H1 (cell line): ENCODE measurements at regions not wholly inside any gene's neighbourhood (a gene's known extent, or its start where the extent isn't known, plus 50 kb on each side); places are given as distances from the start of the nearest gene placed in this dataset.
"Not testable (repeated sequence)": the region's sequence is repeated elsewhere in the genome, so short reads cannot be mapped to it uniquely, and the experiment has no call there.

Experiments
- CTCF ChIA-PET: fragments of 300-600 bp; sonication (Branson Sonifier 250); formaldehyde crosslinking; loops from one replicate; lab custom pipeline; 2021; ENCODE audit not compliant: partially characterized antibody; lab: Charles Lee
- POLR2A ChIA-PET: fragments of 300-600 bp; sonication (Branson Sonifier 250); formaldehyde crosslinking; loops from one replicate; lab custom pipeline; 2021; ENCODE audit warnings: inconsistent platforms; ENCODE audit not compliant: partially characterized antibody; lab: Charles Lee
- DNase-seq, 2 experiments: peaks; one replicate each; pipeline versions ENCODE4 v3.0.0 to v3.0.0-alpha.2; 2010 to 2022; ENCODE audit warnings: low spot score in 2 of 2, low read depth in 1 of 2, mixed read lengths in 1 of 2
- FAIRE-seq: peaks from 2 replicates; lab custom pipeline; 2011; peaks lifted over from hg19 to GRCh38; lab: Jason Lieb, UNC
- H2AFZ ChIP-seq: 2 replicates; pipeline ENCODE4 v1.8.1; 2012; ENCODE audit warnings: low read length, inconsistent platforms
- H2AK5ac ChIP-seq: 2 replicates; pipeline ENCODE4 v1.6.1; 2013; ENCODE audit warnings: low read depth, low read length
- H2BK120ac ChIP-seq: replicated peaks from 2 replicates; pipeline ENCODE3; 2013; ENCODE audit warnings: low read depth, low read length, inconsistent platforms
- H2BK12ac ChIP-seq: 2 replicates; pipeline ENCODE4 v1.6.1; 2013; ENCODE audit warnings: low read depth, low read length
- H2BK15ac ChIP-seq: 2 replicates; pipeline ENCODE4 v1.6.1; 2013; ENCODE audit warnings: low read length
- H2BK20ac ChIP-seq: 2 replicates; pipeline ENCODE4 v1.6.1; 2013; ENCODE audit warnings: low read length
- H2BK5ac ChIP-seq: 2 replicates; pipeline ENCODE4 v1.6.1; 2013; ENCODE audit warnings: low read depth, low read length
- H3K14ac ChIP-seq: 2 replicates; pipeline ENCODE4 v1.6.1; 2013; ENCODE audit warnings: inconsistent platforms; ENCODE audit not compliant: insufficient read length
- H3K18ac ChIP-seq: 2 replicates; pipeline ENCODE4 v1.6.1; 2013; ENCODE audit warnings: low read length; ENCODE audit errors: extremely low read depth
- H3K23ac ChIP-seq: 2 replicates; pipeline ENCODE4 v1.6.1; 2013; ENCODE audit warnings: inconsistent platforms; ENCODE audit not compliant: insufficient read length
- H3K23me2 ChIP-seq: 2 replicates; pipeline ENCODE4 v1.6.1; 2013; ENCODE audit warnings: low read depth, low read length
- H3K27ac ChIP-seq: 2 replicates; pipeline ENCODE4 v1.6.1; 2011; ENCODE audit warnings: low read depth, low read length, inconsistent platforms
- H3K27me3 ChIP-seq, 4 experiments: replicated peaks in 1 of 4; 1 replicate in 1 of 4; 2 replicates in 3 of 4; pipeline versions ENCODE4 v1.6.1 to v1.8.1; 2011 to 2013; ENCODE audit warnings: low read length in 3 of 4, mild to moderate bottlenecking in 3 of 4, inconsistent platforms in 2 of 4, mixed read lengths in 2 of 4, moderate library complexity in 1 of 4; ENCODE audit not compliant: control insufficient read depth in 3 of 4, insufficient read depth in 3 of 4; ENCODE audit errors: extremely low read depth in 1 of 4
- H3K36me3 ChIP-seq, 4 experiments: 2 replicates each; pipeline versions ENCODE4 v1.6.1 to v1.8.1; 2011 to 2013; ENCODE audit warnings: mild to moderate bottlenecking in 4 of 4, low read length in 3 of 4, moderate library complexity in 2 of 4, control low read depth in 1 of 4, inconsistent platforms in 1 of 4; ENCODE audit not compliant: insufficient read depth in 4 of 4, control insufficient read depth in 2 of 4
- H3K4ac ChIP-seq: replicated peaks from 2 replicates; pipeline ENCODE3; 2013; ENCODE audit warnings: low read length, low read depth, mixed read lengths, inconsistent platforms; ENCODE audit not compliant: insufficient read length
- H3K4me1 ChIP-seq, 4 experiments: replicated peaks in 1 of 4; 1 replicate in 1 of 4; 2 replicates in 3 of 4; pipeline versions ENCODE4 v1.6.1 to v1.8.1; 2011 to 2013; ENCODE audit warnings: low read length in 3 of 4, inconsistent platforms in 2 of 4, mixed read lengths in 1 of 4; ENCODE audit not compliant: insufficient read depth in 4 of 4, control insufficient read depth in 3 of 4
- H3K4me2 ChIP-seq, 2 experiments: 2 replicates each; pipeline versions ENCODE4 v1.6.1 to v1.8.1; 2011 to 2013; ENCODE audit warnings: low read depth in 2 of 2, low read length in 2 of 2, control low read depth in 1 of 2, inconsistent platforms in 1 of 2, mild to moderate bottlenecking in 1 of 2; ENCODE audit not compliant: insufficient read depth in 1 of 2
- H3K4me3 ChIP-seq, 4 experiments: fragments of 200-600, 300-600 bp in 1 of 4; sonication (generic), shearing (Covaris generic), sonication (Bioruptor Twin) in 1 of 4; 2 replicates each; pipeline versions ENCODE4 v1.5.1 to v1.8.1; 2011 to 2016; ENCODE audit warnings: low read length in 4 of 4, low read depth in 3 of 4, control low read depth in 2 of 4, inconsistent platforms in 2 of 4, mild to moderate bottlenecking in 2 of 4, mixed read lengths in 1 of 4, moderate library complexity in 1 of 4; ENCODE audit not compliant: insufficient read depth in 2 of 4; ENCODE audit errors: extremely low read depth in 1 of 4
- H3K56ac ChIP-seq: replicated peaks from 2 replicates; pipeline ENCODE3; 2013; ENCODE audit warnings: low read depth, mild to moderate bottlenecking, mixed read lengths, low read length, inconsistent platforms; ENCODE audit not compliant: insufficient read length
- H3K79me1 ChIP-seq: 2 replicates; pipeline ENCODE4 v1.6.1; 2013; ENCODE audit warnings: low read depth, low read length, control low read depth
- H3K79me2 ChIP-seq, 2 experiments: 2 replicates each; pipeline versions ENCODE4 v1.6.1 to v1.8.1; 2012 to 2013; ENCODE audit warnings: low read length in 2 of 2, mild to moderate bottlenecking in 2 of 2, inconsistent platforms in 1 of 2; ENCODE audit not compliant: insufficient read depth in 2 of 2, control insufficient read depth in 1 of 2
- H3K9ac ChIP-seq, 4 experiments: replicated peaks in 1 of 4; 1 replicate in 1 of 4; 2 replicates in 3 of 4; pipeline versions ENCODE4 v1.6.1 to v1.8.1; 2011 to 2013; ENCODE audit warnings: low read depth in 3 of 4, low read length in 3 of 4, control low read depth in 2 of 4, mild to moderate bottlenecking in 2 of 4, moderate library complexity in 2 of 4, inconsistent platforms in 1 of 4; ENCODE audit errors: extremely low read depth in 1 of 4
- H3K9me3 ChIP-seq, 2 experiments: 2 replicates each; pipeline versions ENCODE4 v1.6.1 to v1.8.1; 2012 to 2013; ENCODE audit warnings: mild to moderate bottlenecking in 2 of 2, moderate library complexity in 2 of 2, control low read depth in 1 of 2, inconsistent platforms in 1 of 2, low read depth in 1 of 2, low read length in 1 of 2, mixed read lengths in 1 of 2; ENCODE audit not compliant: insufficient read depth in 2 of 2
- H4K20me1 ChIP-seq, 2 experiments: replicated peaks in 1 of 2; 2 replicates each; pipeline versions ENCODE3 to v1.8.1; 2011 to 2013; ENCODE audit warnings: inconsistent platforms in 2 of 2, low read length in 2 of 2, mild to moderate bottlenecking in 1 of 2; ENCODE audit not compliant: insufficient read depth in 2 of 2, control insufficient read depth in 1 of 2
- H4K5ac ChIP-seq: 2 replicates; pipeline ENCODE4 v1.6.1; 2013; ENCODE audit warnings: low read length, low read depth, mixed read lengths, inconsistent platforms; ENCODE audit not compliant: insufficient read length
- H4K8ac ChIP-seq: 2 replicates; pipeline ENCODE4 v1.8.0; 2013; ENCODE audit warnings: mild to moderate bottlenecking, moderate library complexity, low read length, inconsistent platforms; ENCODE audit not compliant: insufficient read depth; ENCODE audit errors: extremely low read depth
- H4K91ac ChIP-seq: replicated peaks from 2 replicates; pipeline ENCODE3; 2013; ENCODE audit warnings: low read length, mixed read lengths, inconsistent platforms; ENCODE audit not compliant: insufficient read length
- SRF ChIP-seq: IDR thresholded peaks from 2 replicates; pipeline ENCODE4 v1.6.1; 2011; ENCODE audit warnings: mild to moderate bottlenecking, low read depth, low read length, moderate library complexity
- WGBS, 2 experiments: shearing (Covaris generic) in 1 of 2; methylation state at CpG; one replicate each; pipeline versions ENCODE4 v1.1.6 to v1.1.7; 2013 to 2015; ENCODE audit warnings: low lambda C conversion rate in 2 of 2, mixed read lengths in 2 of 2, inconsistent platforms in 1 of 2, low coverage in 1 of 2, missing lambda C conversion rate in 1 of 2; ENCODE audit not compliant: insufficient replicate concordance in 2 of 2, insufficient coverage in 1 of 2, insufficient read length in 1 of 2; ENCODE audit errors: extremely low coverage in 1 of 2, missing lambda C conversion rate in 1 of 2; 5-methylcytosine and 5-hydroxymethylcytosine counted together

GRCh38 chr18:59792353-59792752 lies 95.1 kb upstream of the CCBE1 start:
- Histone ChIP-seq H3K23me2 (no peaks in the 10 kb centered on the region), H3K18ac (no peak overlapping the region), H2BK15ac (no peak overlapping the region), H4K91ac (no peak overlapping the region), H3K79me1 (no peaks in the 10 kb centered on the region), H2BK20ac (no peak overlapping the region), H3K14ac (no peak overlapping the region), H3K56ac (no peak overlapping the region), H3K4me1 (no peaks in the 10 kb centered on the region), H3K36me3 (no peaks in the 10 kb centered on the region), H3K27ac (no peak overlapping the region), H2BK120ac (no peak overlapping the region), H4K8ac (no peak overlapping the region), H3K4me2 (no peak overlapping the region), H2BK5ac (no peak overlapping the region), H3K27me3 (no peaks in the 10 kb centered on the region), H3K4me3 (no peak overlapping the region), H2AK5ac (no peak overlapping the region), H4K5ac (no peak overlapping the region), H3K9ac (no peak overlapping the region), H2AFZ (no peak overlapping the region), H3K9me3 (no peaks in the 10 kb centered on the region), H3K4ac (no peak overlapping the region), H2BK12ac (no peak overlapping the region), H3K23ac (no peak overlapping the region), H4K20me1 (no peaks in the 10 kb centered on the region), H3K79me2 (no peaks in the 10 kb centered on the region)
- ChIA-PET POLR2A (no interaction called here), CTCF (interaction anchor here (0.8 kb wide), 1 partner anchor 93 kb away, joined by 3 read pairs; no protein-coding TSS in a partner anchor)
- 90% methylated on average over 4 of the region's 4 CpGs; no CpG with 5 or more reads in 1 of the 2 experiments for WGBS, 2 experiments
- TF ChIP-seq SRF, result no peak
- FAIRE-seq (no peak), DNase-seq (no peak)

DNA sequence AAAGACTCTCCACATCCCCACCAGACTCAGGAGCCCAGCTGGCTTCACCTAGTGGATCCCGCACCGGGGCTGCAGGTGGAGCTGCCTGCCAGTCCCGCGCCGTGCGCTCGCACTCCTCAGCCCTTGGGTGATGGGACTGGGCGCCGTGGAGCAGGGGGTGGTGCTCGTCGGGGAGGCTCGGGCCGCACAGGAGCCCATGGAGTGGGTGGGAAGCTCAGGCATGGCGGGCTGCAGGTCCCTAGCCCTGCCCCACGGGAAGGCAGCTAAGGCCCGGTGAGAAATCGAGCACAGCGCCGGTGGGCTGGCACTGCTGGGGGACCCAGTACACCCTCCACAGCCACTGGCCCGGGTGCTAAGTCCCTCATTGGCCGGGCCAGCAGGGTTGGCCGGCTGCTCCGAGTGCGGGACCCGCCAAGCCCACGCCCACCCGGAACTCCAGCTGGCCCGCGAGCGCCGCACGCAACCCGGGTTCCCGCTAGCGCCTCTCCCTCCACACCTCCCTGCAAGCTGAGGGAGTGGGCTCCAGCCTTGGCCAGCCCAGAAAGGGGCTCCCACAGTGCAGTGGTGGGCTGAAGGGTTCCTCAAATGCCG lies 93.2 kb upstream of the CCBE1 start:
- H4K5ac ChIP-seq, H4K91ac ChIP-seq, H3K27ac ChIP-seq, H3K14ac ChIP-seq, H3K23me2 ChIP-seq, H3K18ac ChIP-seq, H3K56ac ChIP-seq, H2AFZ ChIP-seq, H4K20me1 ChIP-seq, H2BK5ac ChIP-seq, H2AK5ac ChIP-seq, H3K79me2 ChIP-seq, H3K9ac ChIP-seq, H3K4me2 ChIP-seq, H3K9me3 ChIP-seq, H2BK20ac ChIP-seq, H3K79me1 ChIP-seq, H3K27me3 ChIP-seq, H3K4me1 ChIP-seq, FAIRE-seq, H2BK120ac ChIP-seq, H3K4ac ChIP-seq, POLR2A ChIA-PET, H3K36me3 ChIP-seq, H4K8ac ChIP-seq, H2BK12ac ChIP-seq, H3K23ac ChIP-seq, H3K4me3 ChIP-seq, H2BK15ac ChIP-seq, DNase-seq: not testable (repeated sequence)
- CTCF ChIA-PET, result interaction anchor here (1.2 kb wide), 1 partner anchor 8 kb away, joined by 3 read pairs; no protein-coding TSS in a partner anchor
- 92% methylated on average over 11 of the region's 36 CpGs; no CpG with 5 or more reads in 1 of the 2 experiments for WGBS, 2 experiments
